ENCODE measurements at regions not wholly inside any gene's neighbourhood (a gene's known extent, or its start where the extent isn't known, plus 50 kb on each side); places are given as distances from the start of the nearest gene placed in this dataset.

DNA sequence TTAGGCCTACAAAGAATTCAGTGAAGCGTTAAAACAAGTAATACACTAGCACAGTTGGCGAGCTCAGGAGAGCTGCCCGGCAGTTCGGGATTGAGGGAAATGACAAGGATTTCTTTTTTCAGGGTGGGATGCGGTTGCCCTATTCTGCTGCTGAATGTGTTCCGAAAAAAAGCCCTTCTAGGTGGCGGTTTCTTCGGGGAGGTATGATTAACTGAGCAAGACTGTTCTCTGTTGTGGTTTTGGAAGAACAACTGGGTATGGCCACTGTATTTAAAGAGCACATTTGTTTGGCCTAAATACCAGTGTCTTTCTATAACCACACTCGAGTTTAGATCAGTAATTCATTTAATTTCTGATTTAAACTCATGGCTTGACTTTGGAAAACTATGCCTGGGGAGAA is 459.7 kb upstream of the FAT1 start:
- Histone ChIP-seq H3K9ac (ENCODE audit: low read length in 3 of 3) (no peak overlapping the region), H3K27me3 (ENCODE audit: control insufficient read depth, insufficient read depth, low read length) (no peaks in the 10 kb centered on the region), H3K27ac (ENCODE audit: low read depth in 2 of 2, low read length in 2 of 2) (no peak overlapping the region), H3K36me3 (ENCODE audit: control insufficient read depth in 2 of 3, insufficient read depth in 3 of 3, low read length in 3 of 3) (no peaks in the 10 kb centered on the region), H3K4me3 (ENCODE audit: low read length in 3 of 3) (no peak overlapping the region), H3K9me3 (ENCODE audit: control insufficient read depth in 2 of 3, insufficient read depth in 1 of 3, low read length in 3 of 3) (no peaks in the 10 kb centered on the region), H3K4me1 (ENCODE audit: control insufficient read depth in 2 of 3, insufficient read depth in 2 of 3, low read depth in 1 of 3, low read length in 3 of 3) (no peaks in the 10 kb centered on the region)
- TF ChIP-seq, protein P1, sequence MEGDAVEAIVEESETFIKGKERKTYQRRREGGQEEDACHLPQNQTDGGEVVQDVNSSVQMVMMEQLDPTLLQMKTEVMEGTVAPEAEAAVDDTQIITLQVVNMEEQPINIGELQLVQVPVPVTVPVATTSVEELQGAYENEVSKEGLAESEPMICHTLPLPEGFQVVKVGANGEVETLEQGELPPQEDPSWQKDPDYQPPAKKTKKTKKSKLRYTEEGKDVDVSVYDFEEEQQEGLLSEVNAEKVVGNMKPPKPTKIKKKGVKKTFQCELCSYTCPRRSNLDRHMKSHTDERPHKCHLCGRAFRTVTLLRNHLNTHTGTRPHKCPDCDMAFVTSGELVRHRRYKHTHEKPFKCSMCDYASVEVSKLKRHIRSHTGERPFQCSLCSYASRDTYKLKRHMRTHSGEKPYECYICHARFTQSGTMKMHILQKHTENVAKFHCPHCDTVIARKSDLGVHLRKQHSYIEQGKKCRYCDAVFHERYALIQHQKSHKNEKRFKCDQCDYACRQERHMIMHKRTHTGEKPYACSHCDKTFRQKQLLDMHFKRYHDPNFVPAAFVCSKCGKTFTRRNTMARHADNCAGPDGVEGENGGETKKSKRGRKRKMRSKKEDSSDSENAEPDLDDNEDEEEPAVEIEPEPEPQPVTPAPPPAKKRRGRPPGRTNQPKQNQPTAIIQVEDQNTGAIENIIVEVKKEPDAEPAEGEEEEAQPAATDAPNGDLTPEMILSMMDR (IDR thresholded peaks at IDR 0.05; ENCODE audit: borderline replicate concordance, extremely low read depth, insufficient read depth) = no peak
- intact Hi-C loops (cut with DNase I) = no loop called here
- DNase-seq (no peak), FAIRE-seq (no peak)

DNA sequence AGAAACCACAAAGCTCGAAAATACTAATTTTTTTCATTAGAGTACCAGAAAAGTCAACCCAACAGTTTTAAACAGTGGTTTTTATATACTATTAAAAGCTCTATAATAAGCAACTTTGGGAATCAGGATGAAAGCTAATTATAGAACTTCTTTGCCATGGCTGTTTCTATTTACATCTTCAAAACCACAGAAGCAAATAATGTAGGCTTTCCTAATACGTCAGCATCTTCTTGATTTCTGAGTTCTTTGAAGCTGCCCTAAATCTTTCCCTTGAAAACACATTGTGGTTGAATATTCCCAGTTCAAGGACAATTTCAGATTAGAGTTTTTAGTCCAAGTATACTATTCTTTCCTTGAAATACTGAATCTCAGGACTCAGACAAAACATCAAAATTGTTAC is 460.2 kb upstream of the FAT1 start:
- TF ChIP-seq, protein P1 (IDR thresholded peaks at IDR 0.05; ENCODE audit: borderline replicate concordance, extremely low read depth, insufficient read depth) = no peak
- Histone ChIP-seq H3K27ac (ENCODE audit: low read depth in 2 of 2, low read length in 2 of 2) (no peak overlapping the region), H3K27me3 (ENCODE audit: control insufficient read depth, insufficient read depth, low read length) (no peaks in the 10 kb centered on the region), H3K9me3 (ENCODE audit: control insufficient read depth in 2 of 3, insufficient read depth in 1 of 3, low read length in 3 of 3) (no peaks in the 10 kb centered on the region), H3K4me3 (ENCODE audit: low read length in 3 of 3) (no peak overlapping the region), H3K4me1 (ENCODE audit: control insufficient read depth in 2 of 3, insufficient read depth in 2 of 3, low read depth in 1 of 3, low read length in 3 of 3) (no peaks in the 10 kb centered on the region), H3K36me3 (ENCODE audit: control insufficient read depth in 2 of 3, insufficient read depth in 3 of 3, low read length in 3 of 3) (no peaks in the 10 kb centered on the region), H3K9ac (ENCODE audit: low read length in 3 of 3) (no peak overlapping the region)
- FAIRE-seq (no peak), DNase-seq (no peak)
- intact Hi-C loops (cut with DNase I) = no loop called here

DNA sequence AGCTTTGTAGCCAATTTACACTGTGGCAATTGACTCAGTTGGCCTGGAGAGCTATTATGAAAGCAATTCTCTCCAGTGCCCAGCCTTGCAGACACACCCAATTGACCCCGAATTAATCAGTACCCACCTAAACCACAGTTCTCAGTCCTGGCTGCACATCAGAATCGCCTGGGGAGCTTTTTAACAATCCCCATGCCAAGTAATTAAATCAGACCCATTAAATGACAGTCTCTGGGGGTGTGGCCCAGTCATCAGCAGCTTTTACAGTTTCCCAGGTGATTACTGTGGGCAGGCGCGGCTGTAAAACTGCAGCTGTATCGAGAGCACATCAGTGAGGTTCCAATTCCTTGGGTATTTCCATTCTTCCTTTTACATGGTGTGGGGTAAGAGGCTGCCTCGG is 460.9 kb upstream of the FAT1 start:
- Histone ChIP-seq H3K4me3 (ENCODE audit: low read length in 3 of 3) (no peak overlapping the region), H3K9me3 (ENCODE audit: control insufficient read depth in 2 of 3, insufficient read depth in 1 of 3, low read length in 3 of 3) (no peaks in the 10 kb centered on the region), H3K4me1 (ENCODE audit: control insufficient read depth in 2 of 3, insufficient read depth in 2 of 3, low read depth in 1 of 3, low read length in 3 of 3) (no peaks in the 10 kb centered on the region), H3K27ac (ENCODE audit: low read depth in 2 of 2, low read length in 2 of 2) (no peak overlapping the region), H3K27me3 (ENCODE audit: control insufficient read depth, insufficient read depth, low read length) (no peaks in the 10 kb centered on the region), H3K9ac (ENCODE audit: low read length in 3 of 3) (no peak overlapping the region), H3K36me3 (ENCODE audit: control insufficient read depth in 2 of 3, insufficient read depth in 3 of 3, low read length in 3 of 3) (no peaks in the 10 kb centered on the region)
- FAIRE-seq (no peak), DNase-seq (peak in 4 of 5 donors; percentile 50 to 70 (median 60))
- intact Hi-C loops (cut with DNase I) = no loop called here
- TF ChIP-seq, protein P1 (IDR thresholded peaks at IDR 0.05; ENCODE audit: borderline replicate concordance, extremely low read depth, insufficient read depth) = no peak

DNA sequence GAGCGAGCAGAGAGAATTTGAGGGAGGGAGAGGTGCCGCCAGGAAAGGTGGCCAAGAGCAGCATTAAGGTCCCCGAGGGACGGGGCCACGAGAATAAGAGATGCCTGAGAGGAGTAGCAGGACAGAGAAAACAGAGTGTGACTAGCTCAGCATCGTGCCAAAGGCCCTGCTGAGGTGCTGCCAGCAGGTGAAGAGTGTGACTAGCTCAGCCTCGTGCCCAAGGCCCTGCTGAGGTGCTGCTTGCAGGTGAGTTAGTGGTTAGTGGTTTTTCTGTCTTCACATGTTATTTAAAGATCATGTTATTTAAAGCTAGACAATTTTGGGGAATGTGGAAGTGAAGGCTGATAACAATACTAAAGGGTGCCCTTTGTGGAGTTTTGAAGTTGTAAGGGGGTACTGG is 464.5 kb upstream of the FAT1 start:
- Histone ChIP-seq H3K27ac (ENCODE audit: low read depth in 2 of 2, low read length in 2 of 2) (no peak overlapping the region), H3K4me1 (ENCODE audit: control insufficient read depth in 2 of 3, insufficient read depth in 2 of 3, low read depth in 1 of 3, low read length in 3 of 3) (no peaks in the 10 kb centered on the region), H3K27me3 (ENCODE audit: control insufficient read depth, insufficient read depth, low read length) (no peaks in the 10 kb centered on the region), H3K9me3 (ENCODE audit: control insufficient read depth in 2 of 3, insufficient read depth in 1 of 3, low read length in 3 of 3) (no peaks in the 10 kb centered on the region), H3K9ac (ENCODE audit: low read length in 3 of 3) (no peak overlapping the region), H3K4me3 (ENCODE audit: low read length in 3 of 3) (no peak overlapping the region), H3K36me3 (ENCODE audit: control insufficient read depth in 2 of 3, insufficient read depth in 3 of 3, low read length in 3 of 3) (no peaks in the 10 kb centered on the region)
- intact Hi-C loops (cut with DNase I) = no loop called here
- TF ChIP-seq, protein P1 (IDR thresholded peaks at IDR 0.05; ENCODE audit: borderline replicate concordance, extremely low read depth, insufficient read depth) = no peak
- FAIRE-seq (no peak), DNase-seq (no peak)

Measured in kidney (tissue), 13 donors.